ENCODE measurements at regions not wholly inside any gene's neighbourhood (a gene's known extent, or its start where the extent isn't known, plus 50 kb on each side); places are given as distances from the start of the nearest gene placed in this dataset.

GRCh38 chr13:84352946-84353345 is 470.7 kb upstream of the SLITRK1 start:
- TF ChIP-seq POLR2A (IDR thresholded peaks at IDR 0.05) (no peak), CTCF (IDR thresholded peaks at IDR 0.05) (no peak)
